HG03135 (cell line): ENCODE measurements at regions not wholly inside any gene's neighbourhood (a gene's known extent, or its start where the extent isn't known, plus 50 kb on each side); places are given as distances from the start of the nearest gene placed in this dataset.
"Not testable (repeated sequence)": the region's sequence is repeated elsewhere in the genome, so short reads cannot be mapped to it uniquely, and the experiment has no call there.

Experiments used
- ATAC-seq: cut with Tn5 transposase; IDR thresholded peaks from one replicate; pipeline ENCODE4 v1.9.1; 2021; ENCODE audit warnings: mild to moderate bottlenecking, moderate library complexity; ENCODE audit not compliant: unreplicated experiment

DNA sequence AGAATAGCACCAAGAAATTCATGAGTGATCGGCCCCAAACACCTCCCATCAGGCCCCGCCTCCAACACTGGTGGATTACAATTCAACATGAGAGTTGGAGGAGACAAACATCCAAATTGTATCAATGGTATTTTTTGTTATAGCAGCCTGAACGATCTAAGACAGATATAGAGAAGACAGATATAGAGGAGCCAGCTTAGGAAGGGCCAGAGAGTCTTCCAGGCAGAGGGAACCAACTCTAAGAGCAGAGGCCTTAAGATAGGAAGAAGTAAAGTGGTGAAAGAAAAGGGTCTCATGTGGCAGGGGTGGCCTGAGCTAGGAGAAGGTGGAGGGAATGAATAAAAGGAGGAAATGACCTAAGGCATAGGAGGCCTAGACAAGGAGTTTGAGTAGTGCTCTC is 158.8 kb upstream of the TBL1XR1 start:
- no peak for ATAC-seq

DNA sequence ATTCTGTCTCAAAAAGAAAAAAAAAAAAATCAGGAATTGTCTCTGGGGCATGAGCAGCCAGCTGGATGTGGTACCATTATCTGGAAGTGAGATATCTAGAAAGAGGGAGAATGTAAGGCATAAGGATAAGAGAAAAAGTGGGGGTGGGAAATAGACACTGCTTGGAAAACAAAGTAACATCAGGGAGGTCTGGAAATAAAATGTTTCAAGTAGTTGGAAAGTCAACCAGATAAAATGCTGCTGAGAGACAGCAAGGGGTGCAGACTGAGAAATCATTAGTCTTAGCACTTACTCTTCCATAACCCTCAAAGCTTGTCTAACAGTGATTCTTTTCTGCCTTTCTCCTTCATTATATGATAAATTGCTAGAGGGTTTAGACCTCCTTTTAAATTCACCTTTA is 159.7 kb upstream of the TBL1XR1 start:
- no peak for ATAC-seq

DNA sequence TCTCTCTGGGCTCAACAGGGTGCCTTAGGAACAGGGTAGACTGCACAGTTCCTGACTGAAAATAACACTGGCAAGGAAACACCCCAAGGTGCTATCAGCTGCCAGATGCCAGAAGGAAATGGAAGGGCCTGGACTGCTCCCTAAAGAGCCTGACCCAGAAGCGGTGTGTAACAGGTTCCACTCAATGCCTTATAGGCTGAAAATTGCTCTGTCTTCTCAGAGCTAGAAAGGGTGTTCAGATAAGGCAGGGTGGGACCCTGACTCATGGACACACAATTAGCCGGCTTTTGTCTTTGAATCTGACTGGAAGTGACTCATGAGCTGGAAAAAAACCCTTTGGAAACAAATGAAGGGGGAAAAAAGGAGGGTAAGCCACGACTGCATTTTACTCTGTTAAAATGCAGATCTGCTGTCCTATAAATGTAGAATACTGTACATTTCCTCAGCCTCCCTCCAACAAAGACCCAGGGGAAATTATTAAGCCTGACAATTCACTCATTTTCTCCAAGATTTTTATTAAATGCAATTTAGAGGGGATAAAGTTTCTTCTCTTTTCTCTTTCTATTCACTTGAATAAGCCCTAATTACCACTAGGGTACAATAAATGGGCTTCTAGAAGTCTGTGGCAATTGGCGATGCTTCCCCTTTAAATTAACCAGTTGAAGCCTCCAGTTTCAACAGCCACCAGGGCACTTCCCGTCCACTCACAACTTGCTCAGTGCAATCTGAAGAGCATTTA is 160.2 kb upstream of the TBL1XR1 start:
- ATAC-seq: peak; percentile 22

DNA sequence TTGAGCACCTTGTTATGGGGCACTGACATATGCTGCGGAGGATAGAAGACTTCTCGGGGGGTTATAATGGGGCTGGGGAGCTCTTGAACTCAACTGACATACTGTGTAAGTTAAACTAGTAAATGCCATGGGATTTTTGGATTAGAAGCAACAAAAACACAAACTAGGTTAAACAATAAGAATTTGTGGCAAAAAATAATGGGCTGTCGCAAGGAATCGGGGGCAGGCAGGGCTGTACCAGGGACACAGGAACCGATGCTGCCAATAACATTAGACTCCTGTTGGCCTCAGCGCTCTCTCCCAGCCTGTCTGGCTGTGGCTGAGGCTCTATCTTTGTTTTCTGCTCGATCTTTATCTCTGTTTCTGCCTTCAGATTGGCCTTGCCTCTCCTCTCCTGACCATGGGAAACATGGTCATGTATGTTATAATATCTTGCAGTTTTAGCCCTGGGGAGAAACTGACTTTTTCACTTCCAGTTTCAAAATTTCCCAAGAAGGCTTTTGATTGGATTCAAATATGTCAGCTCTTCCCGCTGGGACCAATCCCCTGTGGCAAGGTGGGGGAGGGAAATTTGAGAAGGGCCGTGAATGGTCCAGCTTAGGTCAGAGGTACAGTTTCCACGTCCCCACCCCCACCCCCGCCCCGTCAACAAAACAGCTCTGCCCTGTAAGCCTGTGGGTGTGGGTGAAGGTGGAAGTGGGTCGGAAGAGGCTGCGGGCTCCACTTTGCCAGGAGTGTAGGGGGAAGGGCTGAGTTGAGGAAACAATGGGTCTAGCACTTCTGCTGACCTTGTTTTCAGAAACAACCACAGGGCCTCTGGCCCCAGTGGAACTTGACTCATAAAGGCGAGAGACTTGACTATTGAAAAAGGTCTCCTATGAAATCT is 161.1 kb upstream of the TBL1XR1 start:
- ATAC-seq: peak; percentile 33

DNA sequence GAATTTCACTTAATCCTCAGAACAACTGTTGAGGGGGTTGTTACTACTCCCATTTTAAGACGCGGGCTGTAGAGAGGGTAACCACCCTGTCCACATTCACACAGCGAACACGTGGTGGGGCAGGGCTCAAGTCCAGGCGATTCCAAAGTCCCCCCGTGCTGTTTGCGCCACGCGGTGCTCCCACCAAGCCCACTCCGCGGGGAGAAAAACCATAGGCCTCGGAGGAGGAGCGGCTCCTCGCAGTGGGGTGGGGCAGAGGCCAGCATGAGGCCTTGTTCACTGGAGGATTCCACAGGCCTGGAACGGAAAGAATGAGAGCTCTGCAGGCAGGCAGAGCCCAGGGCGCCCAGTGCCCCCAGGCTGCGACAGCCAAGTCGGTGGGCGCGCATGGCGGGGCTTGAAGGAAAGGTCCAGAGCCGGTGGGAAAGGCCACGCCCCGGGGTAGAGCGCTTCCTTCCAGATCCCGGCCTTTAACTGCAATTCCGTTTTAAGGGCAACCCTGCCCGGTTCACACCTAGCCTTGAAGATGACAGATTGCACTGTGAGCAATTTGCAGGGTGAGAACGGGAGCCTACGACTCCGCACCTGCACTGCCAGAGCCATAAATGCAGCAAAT is 161.8 kb upstream of the TBL1XR1 start:
- peak; percentile 19 for ATAC-seq

DNA sequence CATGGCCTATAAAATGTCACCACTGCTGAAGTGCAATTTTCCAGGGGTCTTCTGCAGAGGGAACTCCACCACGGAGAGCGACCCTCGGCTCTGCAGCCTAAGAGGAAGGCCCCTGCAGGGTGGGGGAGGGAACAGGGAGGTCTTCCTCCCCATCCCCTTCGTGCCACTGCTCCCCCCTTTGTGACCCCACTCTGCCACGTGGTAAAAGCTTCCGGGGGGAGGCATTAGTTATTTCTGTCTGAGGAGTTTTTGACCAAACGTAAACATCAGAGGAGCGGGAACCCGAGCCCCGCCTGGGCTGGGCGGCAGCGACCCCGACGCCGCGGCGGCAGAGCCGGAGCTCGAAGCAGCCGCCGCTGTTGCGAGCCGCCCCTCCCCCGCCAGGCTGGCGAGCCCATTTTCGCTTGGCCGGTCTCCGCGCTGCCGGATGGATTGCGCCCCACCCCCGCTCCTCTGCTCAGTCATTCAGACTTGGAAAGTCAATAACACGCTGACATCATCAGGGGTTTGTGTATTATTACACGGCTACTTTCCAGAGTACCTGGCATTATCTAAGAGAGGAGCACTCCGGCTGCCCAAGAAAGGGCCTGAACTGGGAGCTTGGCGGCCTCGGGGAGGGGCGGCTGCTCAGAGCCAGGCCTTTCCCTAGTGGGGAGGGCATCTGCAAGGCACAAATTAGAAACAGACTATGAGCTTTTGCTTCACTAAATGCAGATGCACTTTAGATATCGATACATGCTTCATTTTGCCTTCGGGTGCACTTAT is 162.5 kb upstream of the TBL1XR1 start:
- ATAC-seq: peak; percentile 67

DNA sequence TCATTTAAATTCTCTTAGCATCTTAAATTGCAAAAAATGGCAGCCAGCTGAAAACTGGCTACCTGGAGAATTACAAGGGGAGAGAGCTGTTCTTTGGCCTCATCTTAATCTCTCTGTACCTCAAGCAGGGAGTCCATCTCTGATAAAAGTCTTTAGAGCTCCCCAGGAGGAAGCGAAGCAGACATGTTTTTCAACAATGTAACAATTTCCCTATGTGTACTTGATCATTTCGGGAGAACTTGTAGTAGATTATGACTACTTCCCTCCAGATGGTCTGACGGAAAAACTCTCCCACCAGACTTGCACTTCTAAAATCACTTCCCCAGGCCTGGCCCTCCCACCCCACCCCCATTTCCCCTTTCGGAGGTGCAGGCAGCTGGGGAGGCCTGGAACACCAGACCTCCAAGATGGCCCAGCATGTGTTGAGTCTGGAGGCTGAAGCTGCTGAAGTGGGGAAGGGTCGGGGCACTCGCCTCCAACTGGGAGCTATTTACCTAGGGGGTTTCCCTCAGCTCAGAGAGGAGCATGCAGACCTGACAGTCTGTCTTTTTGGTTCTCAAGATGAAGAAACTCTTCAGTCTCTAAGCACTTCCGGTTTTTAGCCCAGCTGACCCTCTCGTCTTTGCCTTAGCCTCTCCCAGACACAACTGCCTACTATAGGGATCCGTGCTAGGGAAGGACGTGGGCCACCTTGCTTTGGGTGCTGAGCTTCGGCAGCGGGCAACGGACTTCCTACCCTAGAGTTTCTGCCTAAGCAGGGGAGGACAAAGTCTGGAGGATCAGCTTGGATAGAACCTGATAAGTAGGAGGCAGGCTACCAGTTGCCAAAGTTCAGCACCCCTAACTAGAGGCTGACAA is 164.0 kb upstream of the TBL1XR1 start:
- ATAC-seq: no peak

DNA sequence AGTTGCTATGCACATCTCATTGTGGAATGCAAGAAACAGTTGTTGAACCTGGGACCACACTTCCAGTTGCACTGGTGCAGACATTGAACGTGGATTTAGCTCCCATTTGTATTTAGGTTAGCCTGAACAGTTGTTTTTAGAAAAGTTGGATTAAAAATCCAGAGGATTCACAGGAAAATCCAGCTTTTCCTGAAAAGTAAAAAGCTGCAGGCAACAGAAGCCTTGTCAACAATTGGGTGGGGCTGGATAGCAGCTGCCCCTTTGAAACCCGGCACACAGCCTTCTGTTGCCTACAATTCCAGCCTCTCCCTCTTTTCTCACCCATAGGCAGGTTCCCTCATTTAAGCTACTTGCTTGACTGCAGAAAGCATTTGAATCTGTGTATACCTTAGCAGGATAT is 165.3 kb upstream of the TBL1XR1 start:
- ATAC-seq: no peak

DNA sequence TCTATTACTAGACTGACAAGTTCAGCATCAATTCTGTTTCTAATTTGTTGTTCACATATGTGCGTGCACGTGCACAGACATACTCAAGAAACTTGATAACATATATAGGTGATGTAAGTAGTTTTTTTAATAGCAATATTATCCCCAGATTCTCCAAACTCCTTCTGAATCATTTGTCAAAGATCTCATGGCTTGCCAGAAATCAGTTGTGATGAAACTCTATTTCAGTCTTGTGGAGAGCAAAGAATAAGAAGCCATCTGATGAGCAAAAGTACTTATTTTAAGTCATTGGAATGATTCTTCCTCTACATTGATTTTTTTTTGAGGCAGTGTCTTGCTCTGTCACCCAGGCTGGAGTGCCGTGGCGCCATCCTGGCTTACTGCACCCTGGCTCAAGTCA is 167.0 kb upstream of the TBL1XR1 start:
- ATAC-seq: no peak

DNA sequence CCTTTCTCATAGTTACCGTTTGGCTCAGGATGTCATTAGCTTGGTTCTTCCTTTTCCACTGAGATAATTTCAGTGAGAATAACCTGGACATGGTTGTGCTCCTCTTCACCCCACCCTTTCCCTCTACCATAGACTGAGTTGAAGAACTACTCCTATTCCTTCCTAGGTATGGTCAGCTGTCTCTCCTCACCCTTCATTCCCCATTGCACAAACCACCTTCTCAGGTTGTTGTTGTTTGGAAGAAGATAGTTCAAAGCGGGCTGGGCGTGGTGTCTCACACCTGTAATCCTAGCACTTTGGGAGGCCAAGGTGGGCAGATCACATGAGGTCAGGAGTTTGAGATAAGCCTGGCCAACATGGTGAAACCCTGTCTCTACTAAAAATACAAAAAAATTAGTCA is 168.0 kb upstream of the TBL1XR1 start:
- not testable (repeated sequence) for ATAC-seq

DNA sequence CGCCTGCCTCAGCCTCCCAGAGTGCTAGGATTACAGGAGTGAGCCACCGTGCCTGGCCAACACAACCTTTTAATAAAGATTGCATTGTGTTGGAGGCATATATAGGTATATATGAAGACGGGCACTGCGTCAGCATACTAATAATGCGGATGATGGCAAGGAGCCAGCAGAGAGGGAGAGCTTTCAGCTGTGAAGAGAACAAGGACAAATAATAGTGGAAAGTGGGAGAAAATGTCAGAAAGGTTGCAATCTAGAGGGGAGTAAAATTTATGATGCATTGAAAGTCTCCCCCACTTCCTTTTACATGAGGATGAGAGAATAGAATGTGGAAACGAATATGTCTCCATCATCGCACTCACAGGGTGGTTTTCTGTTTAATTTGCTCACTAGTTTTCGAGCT is 170.5 kb upstream of the TBL1XR1 start:
- ATAC-seq: no peak

DNA sequence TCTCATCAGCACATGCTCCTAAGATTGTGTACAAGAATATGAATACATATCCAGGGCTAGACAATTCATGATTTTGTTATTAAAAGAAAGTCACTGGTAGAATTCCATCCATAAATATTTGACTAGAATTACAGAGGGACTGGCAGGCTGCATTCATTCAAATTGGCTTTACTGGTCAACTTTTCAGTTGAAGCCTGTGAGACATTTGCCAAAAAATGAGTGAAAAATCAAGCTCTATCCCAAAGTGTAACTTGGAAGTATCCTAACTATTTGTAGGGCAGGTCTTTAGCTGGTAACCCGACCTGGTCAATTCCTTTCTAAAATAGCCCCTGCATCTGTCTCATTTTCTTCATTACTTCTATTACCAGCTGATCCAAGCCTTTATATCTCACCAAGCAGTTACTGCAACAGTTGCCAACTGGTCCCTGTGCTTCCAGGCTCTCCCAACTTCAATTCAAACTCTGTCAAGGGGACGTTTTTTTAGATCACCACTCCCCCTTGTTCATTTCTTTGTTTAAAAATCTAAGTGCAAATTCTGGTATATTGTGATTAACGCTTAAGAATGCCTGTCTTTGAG is 173.1 kb upstream of the TBL1XR1 start:
- no peak for ATAC-seq

DNA sequence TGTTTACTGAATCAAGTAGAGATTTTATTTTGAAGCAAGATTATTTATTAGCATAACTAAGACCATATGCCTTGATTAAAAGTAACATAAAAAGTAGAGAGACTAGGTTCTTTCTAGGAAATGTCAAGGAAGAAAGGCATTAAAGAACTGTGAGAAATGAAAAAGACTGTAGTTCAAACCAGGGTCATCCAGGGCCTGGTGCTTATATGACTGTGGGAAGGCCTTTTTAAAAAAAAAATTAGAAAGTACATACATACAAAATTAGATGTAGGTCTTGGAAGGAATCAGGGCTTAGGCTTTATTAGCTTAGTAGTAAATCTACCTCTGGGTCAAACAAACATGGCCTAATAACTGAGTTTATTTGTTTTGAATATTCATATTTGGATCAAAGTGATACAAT is 173.9 kb upstream of the TBL1XR1 start:
- no peak for ATAC-seq

DNA sequence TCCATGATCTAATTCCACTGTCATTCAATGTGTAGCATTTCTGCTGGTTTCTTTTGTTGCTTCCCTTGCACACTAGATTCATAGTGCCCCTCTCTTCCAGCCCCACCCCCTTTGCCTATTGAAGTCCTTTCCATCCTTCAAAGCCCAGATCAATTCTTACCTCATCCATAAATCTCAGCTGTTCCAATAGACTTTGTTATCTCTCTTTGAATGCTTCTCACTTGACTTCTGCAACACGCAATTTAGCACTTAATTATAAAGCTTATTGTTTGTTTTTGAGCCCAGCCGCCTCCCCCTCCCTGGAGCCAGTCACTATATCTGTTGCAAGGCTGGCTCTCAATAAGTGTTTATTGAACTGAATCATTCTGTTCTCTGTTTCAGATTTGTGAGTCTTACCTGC is 174.6 kb upstream of the TBL1XR1 start:
- no peak for ATAC-seq

DNA sequence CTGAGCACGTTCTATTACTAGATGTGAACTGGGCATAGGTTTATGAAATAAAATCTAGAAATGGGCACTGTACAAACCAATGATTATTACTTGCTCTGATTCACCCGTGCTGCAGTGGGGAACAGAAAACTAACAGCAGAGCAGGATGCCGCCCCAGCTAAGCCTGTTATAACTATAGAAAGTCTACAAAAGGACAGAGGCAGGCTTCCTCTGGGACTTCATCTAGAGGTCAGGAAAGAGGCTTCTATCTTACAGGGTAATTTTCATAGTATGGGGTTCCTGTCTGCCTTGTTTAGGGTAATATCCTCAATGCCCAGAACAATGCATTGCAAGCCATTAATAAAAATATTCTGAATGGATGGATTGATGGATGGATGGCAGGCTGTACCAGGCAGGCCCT is 177.0 kb upstream of the TBL1XR1 start:
- ATAC-seq: no peak

DNA sequence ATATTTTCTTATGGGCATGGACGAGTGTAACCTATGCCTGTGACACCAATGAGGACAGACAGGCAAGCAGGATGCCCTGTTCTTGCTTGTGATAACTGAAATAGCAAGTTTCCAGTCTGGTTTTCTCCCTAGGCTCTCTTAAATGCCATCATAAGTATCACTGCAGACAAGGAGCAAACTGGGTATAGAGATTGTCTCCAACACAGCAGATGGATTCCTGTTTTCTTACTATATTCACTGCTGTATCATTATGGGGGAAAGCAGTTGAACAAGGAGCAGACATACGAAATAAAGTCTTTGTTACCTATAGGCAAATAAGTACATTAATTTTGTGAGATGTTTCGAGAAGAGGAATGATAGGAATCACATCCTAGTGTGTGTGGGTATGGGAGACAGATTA is 178.0 kb upstream of the TBL1XR1 start:
- no peak for ATAC-seq

DNA sequence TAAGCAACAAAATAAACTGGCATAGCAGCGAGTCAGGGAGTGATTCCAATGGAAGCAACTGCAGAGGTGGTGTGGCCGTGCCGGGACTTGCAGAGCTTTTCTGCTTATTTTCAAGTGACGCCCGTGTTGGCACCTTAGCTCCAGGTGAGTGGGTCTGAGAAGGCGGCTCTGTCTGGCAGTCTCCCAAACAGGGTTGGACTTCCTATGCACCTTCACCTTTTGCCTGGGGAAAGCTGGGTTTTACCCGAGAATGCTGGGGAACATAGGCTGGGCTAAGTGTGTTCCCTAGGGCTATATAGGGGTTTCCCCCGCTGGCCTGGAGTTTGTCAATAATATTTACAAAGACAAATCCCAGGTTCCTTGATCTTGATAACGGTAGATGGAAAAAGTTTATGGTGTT is 179.9 kb upstream of the TBL1XR1 start:
- no peak for ATAC-seq

DNA sequence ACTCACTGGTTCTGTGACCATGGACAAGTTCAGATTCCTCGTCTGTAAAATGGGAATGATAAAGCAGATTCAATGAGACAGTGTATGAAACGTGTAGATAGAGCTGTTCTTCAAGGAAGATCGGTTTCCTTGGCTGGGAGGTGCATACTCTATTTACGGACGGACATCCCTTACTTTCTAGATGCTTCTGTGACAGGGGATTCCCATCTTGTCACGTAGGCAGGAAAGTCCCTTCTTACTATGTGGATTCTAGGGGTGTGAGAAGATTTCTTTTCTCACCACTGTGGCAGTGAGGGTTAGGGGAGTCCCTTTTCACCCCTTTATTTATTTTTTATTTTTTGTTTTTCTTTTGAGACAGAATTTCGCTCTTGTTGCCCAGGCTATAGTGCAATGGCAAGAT is 180.9 kb upstream of the TBL1XR1 start:
- ATAC-seq: peak; percentile 53

DNA sequence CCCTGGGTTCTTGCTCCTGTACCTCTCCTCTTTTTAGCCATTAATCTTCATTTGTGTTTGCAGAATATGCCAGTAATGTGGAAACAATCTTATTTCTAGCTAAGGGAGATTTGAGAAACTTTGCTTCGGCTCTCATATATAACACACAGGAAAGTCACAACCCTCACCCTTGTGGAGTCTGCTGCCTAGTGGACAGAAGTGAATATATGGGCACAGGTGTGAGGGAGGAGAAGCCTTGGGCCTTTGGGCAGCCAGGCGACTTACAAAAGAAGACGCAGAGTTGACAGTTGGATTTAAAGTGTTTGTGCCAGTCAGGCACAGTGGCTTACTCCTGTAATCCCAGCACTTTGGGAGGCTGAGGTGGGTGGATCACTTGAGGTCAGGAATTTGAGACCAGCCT is 181.8 kb upstream of the TBL1XR1 start:
- no peak for ATAC-seq

DNA sequence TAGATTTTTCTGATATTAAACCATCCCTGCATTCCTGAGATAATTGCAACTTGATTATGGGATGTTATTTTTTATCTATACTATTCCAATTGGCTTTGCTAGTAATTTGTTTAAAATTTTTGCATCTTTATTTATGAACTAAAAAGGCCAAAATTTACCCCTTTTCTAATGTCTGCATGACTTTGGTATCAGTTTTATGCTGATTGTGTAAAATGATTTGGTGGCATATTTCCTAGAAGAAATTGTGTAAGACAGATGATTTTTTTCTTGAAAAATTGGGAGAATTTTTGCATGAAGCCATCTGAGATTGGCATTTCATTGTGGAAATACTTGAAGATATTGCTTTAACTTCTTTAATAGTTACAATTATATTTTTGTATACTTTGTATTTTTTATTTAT is 183.8 kb upstream of the TBL1XR1 start:
- ATAC-seq: no peak
